Kidney epithelial cell (primary cell): ENCODE measurements at regions not wholly inside any gene's neighbourhood (a gene's known extent, or its start where the extent isn't known, plus 50 kb on each side); places are given as distances from the start of the nearest gene placed in this dataset.

ENCODE experiments used
- DNase-seq: peaks from one replicate; pipeline ENCODE4 v3.0.0-alpha.2; 2010; ENCODE audit warnings: low read depth
- H3K27me3 ChIP-seq: 2 replicates; pipeline ENCODE4 v1.6.0; 2011; ENCODE audit warnings: low read length; ENCODE audit not compliant: control insufficient read depth, insufficient read depth
- H3K36me3 ChIP-seq: 2 replicates; pipeline ENCODE4 v1.5.1; 2011; ENCODE audit warnings: low read length; ENCODE audit not compliant: control insufficient read depth, insufficient read depth
- H3K4me3 ChIP-seq: 2 replicates; pipeline ENCODE4 v1.5.1; 2011; ENCODE audit warnings: low read depth, mild to moderate bottlenecking, control low read depth, low read length
- CTCF ChIP-seq: IDR thresholded peaks from 2 replicates; pipeline ENCODE4 v1.5.1; 2011; ENCODE audit warnings: mild to moderate bottlenecking, moderate library complexity, low read length, control low read depth, inconsistent platforms; ENCODE audit not compliant: insufficient read depth, poor library complexity, severe bottlenecking

- DNase-seq: no peak
- TF ChIP-seq CTCF: no peak
- no peaks in the 10 kb centered on the region for H3K27me3 ChIP-seq
These were observed 253.4 kb downstream of the ASXL3 start for GRCh38 chr18:33831424-33831823.

GRCh38 chr18:33830213-33830612 lies 252.2 kb downstream of the ASXL3 start:
- H3K4me3 ChIP-seq: no peak overlapping the region

More at GRCh38 chr18:33831424-33831823, 253.4 kb downstream of the ASXL3 start:
- Histone ChIP-seq H3K36me3 (no peaks in the 10 kb centered on the region), H3K4me3 (no peak overlapping the region)

GRCh38 chr18:33828949-33829348 lies 250.9 kb downstream of the ASXL3 start:
- Histone ChIP-seq H3K27me3 (no peaks in the 10 kb centered on the region), H3K4me3 (no peak overlapping the region), H3K36me3 (no peaks in the 10 kb centered on the region)
- DNase-seq: no peak
- no peak for TF ChIP-seq CTCF

More at GRCh38 chr18:33830213-33830612, 252.2 kb downstream of the ASXL3 start:
- no peak for TF ChIP-seq CTCF
- H3K36me3 ChIP-seq: no peaks in the 10 kb centered on the region
- DNase-seq: no peak
- H3K27me3 ChIP-seq: no peaks in the 10 kb centered on the region

- no peak for DNase-seq
- no peaks in the 10 kb centered on the region for H3K36me3 ChIP-seq
- no peaks in the 10 kb centered on the region for H3K27me3 ChIP-seq
- H3K4me3 ChIP-seq: no peak overlapping the region
- TF ChIP-seq CTCF: no peak
These were observed 248.1 kb downstream of the ASXL3 start for GRCh38 chr18:33826151-33826550.

- no peak for TF ChIP-seq CTCF
- no peak for DNase-seq
- H3K4me3 ChIP-seq: no peak overlapping the region
- H3K36me3 ChIP-seq: no peaks in the 10 kb centered on the region
- no peaks in the 10 kb centered on the region for H3K27me3 ChIP-seq
These were observed 243.5 kb downstream of the ASXL3 start for GRCh38 chr18:33821503-33821902.
